Fibroblast of the aortic adventitia (primary cell): ENCODE measurements at regions not wholly inside any gene's neighbourhood (a gene's known extent, or its start where the extent isn't known, plus 50 kb on each side); places are given as distances from the start of the nearest gene placed in this dataset.
A peak's percentile ranks its signal among the peaks of the same experiment; 100 is the strongest.

ENCODE experiments used
- DNase-seq: peaks from one replicate; pipeline ENCODE4 v3.0.0-alpha.2; 2010; ENCODE audit warnings: low read depth
- H3K4me3 ChIP-seq: 2 replicates; pipeline ENCODE4 v1.5.1; 2011; ENCODE audit warnings: low read depth, mild to moderate bottlenecking, control low read depth, low read length, moderate library complexity
- CTCF ChIP-seq: IDR thresholded peaks from 2 replicates; pipeline ENCODE4 v1.5.1; 2011; ENCODE audit warnings: mild to moderate bottlenecking, low read length, control low read depth, inconsistent platforms; ENCODE audit not compliant: insufficient read depth

- DNase-seq: no peak
- no peak for TF ChIP-seq CTCF
- no peak overlapping the region for H3K4me3 ChIP-seq
These were observed 228.6 kb upstream of the SUCLG2 start for GRCh38 chr3:67882981-67883380.

DNA sequence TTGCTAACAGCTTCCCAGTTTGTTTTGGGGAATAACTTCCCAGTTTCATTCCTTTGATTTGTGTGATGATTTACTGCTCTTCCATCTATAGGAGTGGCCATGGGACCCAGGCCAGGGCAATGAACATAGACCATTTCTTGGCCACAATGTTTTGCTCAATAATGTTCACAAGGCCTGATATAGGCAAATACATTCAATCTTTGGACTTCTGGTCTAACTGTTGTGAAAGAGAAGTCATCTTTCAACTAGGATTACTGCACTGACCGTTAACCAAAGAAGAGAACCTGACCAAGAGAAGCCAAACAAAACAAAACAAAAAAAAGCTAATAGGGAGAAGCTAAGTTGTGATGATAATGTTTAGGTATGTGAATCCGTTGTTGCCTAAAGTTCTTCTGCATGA lies 221.8 kb upstream of the SUCLG2 start:
- TF ChIP-seq CTCF: no peak
- H3K4me3 ChIP-seq: no peak overlapping the region
- no peak for DNase-seq

- no peak for DNase-seq
- no peak overlapping the region for H3K4me3 ChIP-seq
- TF ChIP-seq CTCF: no peak
These were observed 221.4 kb upstream of the SUCLG2 start for GRCh38 chr3:67875858-67876257.

GRCh38 chr3:67875338-67875737 lies 220.9 kb upstream of the SUCLG2 start:
- TF ChIP-seq CTCF: no peak
- DNase-seq: peak; percentile 4

DNA sequence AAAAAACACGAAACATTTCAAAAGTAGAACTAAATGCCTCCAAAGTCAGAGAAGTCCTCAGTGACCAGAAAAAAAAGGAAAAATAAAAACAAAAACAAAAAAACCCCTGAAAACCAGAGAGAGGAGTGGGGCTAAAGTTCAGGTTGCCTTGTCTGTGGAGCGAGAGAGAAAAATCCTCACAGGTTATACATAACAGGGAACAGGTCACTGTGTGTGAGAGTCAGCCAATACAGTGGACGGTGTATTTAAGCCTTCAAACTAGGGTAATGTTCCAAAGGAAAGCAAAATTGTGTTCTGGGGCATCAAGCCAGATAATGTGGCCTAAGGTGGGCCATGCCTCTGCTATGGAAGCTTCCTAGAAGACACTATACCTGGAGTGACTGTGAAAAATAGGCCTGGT lies 216.1 kb upstream of the SUCLG2 start:
- H3K4me3 ChIP-seq: no peak overlapping the region
- no peak for DNase-seq
- TF ChIP-seq CTCF: no peak

More at GRCh38 chr3:67875338-67875737, 220.9 kb upstream of the SUCLG2 start:
- no peak overlapping the region for H3K4me3 ChIP-seq

- no peak for DNase-seq
- no peak for TF ChIP-seq CTCF
- no peak overlapping the region for H3K4me3 ChIP-seq
These were observed 212.2 kb upstream of the SUCLG2 start for GRCh38 chr3:67866571-67866970.

DNA sequence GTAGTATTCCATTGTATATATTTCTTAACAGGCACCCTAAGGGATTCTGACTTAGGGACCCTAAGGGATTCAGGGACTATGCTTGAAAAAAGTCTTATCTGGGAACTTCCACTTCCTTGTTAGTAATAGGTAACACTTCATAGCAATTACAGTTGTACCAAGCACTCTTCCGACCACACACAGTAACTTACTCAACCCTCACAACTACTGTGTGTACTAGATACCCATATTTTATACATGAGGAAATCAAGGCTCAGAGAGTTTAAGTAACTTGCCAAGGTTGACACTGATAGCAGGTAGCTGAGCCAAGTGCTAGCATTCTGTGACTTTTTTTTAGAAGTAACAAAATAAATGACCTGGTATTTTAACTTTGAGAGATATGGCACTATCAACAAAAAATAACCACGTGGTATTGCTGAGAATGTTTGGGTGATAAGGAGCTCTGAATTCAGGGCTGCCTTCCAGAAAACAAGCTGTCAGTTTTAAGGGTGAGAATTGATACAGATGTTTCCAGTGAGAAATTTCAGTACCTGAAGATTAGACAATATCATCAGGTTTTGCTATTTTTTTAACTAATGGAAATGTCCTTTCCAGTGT lies 210.3 kb upstream of the SUCLG2 start:
- DNase-seq: no peak
- no peak for TF ChIP-seq CTCF
- no peak overlapping the region for H3K4me3 ChIP-seq
